ENCODE measurements at regions not wholly inside any gene's neighbourhood (a gene's known extent, or its start where the extent isn't known, plus 50 kb on each side); places are given as distances from the start of the nearest gene placed in this dataset.

DNA sequence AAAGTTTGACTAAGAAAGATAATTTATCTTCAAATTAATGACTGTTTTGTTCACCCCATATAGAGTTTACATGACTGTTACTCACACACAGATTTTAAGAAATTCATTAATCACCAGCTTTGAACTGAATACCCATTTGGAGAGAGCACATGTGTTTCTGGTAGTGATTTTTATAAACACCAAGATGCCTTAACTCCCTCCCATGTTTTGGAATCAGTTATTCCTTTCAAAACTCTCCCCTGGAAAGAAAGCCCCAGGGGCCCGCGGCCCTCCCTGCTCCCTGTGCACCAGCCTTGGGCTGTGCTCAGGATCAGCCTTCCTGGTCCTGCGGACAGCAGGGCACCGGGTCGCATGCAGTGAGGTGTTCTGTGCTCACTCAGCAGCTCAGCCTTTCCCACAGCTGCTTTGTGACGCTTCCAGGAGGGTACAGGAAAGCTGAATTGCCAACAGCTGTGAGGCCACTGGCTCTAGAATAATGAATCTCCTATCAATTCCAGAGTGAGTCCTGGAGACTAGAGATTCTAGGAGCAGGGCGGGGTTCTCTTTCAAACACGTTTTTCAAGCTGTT, 483.2 kb downstream of the EFNB2 start:
- H3K9me3 ChIP-seq (replicated peaks; ENCODE audit: low read length): no peaks in the 10 kb centered on the region
- peaks cover 12% of the 10 kb centered on the region for H3K4me1 ChIP-seq (ENCODE audit: control insufficient read depth, insufficient read depth, low read length)
- H3K27me3 ChIP-seq (ENCODE audit: control insufficient read depth, insufficient read depth, low read length): no peaks in the 10 kb centered on the region
- no peak overlapping the region for H3K4me3 ChIP-seq (ENCODE audit: low read length)
- H3K36me3 ChIP-seq (ENCODE audit: insufficient read depth, low read length): no peaks in the 10 kb centered on the region
- H3K4me2 ChIP-seq (ENCODE audit: low read length): no peak overlapping the region
- no peak overlapping the region for H3K9ac ChIP-seq (ENCODE audit: low read depth, low read length)

DNA sequence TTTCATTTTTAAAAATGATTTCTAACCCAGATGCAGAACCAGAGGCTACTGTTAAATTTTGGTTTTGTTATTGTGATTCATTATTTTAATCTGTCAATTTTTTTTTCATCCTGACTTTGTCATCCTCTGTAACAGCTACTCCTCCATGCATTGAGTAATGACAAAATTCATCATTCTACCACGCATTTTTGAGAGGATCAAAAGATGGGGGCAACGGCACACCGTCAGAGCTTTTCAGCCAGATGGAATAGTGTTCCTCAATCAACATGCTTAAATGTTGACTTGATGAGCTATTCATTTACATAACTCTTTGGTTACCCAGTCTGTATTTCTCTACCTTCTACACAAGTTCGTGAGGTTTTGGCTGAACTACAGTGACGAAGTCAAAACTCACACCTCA, 486.3 kb downstream of the EFNB2 start:
- Histone ChIP-seq H3K4me3 (ENCODE audit: low read length) (no peak overlapping the region), H3K27me3 (ENCODE audit: control insufficient read depth, insufficient read depth, low read length) (no peaks in the 10 kb centered on the region), H3K36me3 (ENCODE audit: insufficient read depth, low read length) (no peaks in the 10 kb centered on the region), H3K4me1 (ENCODE audit: control insufficient read depth, insufficient read depth, low read length) (peaks cover 12% of the 10 kb centered on the region), H3K9me3 (replicated peaks; ENCODE audit: low read length) (no peaks in the 10 kb centered on the region), H3K4me2 (ENCODE audit: low read length) (no peak overlapping the region), H3K9ac (ENCODE audit: low read depth, low read length) (no peak overlapping the region)

GRCh38 chr13:106048386-106048785, 487.1 kb downstream of the EFNB2 start:
- H3K9ac ChIP-seq (ENCODE audit: low read depth, low read length): no peak overlapping the region
- H3K27me3 ChIP-seq (ENCODE audit: control insufficient read depth, insufficient read depth, low read length): no peaks in the 10 kb centered on the region
- peaks cover 12% of the 10 kb centered on the region for H3K4me1 ChIP-seq (ENCODE audit: control insufficient read depth, insufficient read depth, low read length)
- H3K9me3 ChIP-seq (replicated peaks; ENCODE audit: low read length): no peaks in the 10 kb centered on the region
- H3K4me3 ChIP-seq (ENCODE audit: low read length): no peak overlapping the region
- H3K4me2 ChIP-seq (ENCODE audit: low read length): no peak overlapping the region
- H3K36me3 ChIP-seq (ENCODE audit: insufficient read depth, low read length): no peaks in the 10 kb centered on the region

GRCh38 chr13:106047859-106048258, 487.6 kb downstream of the EFNB2 start:
- Histone ChIP-seq H3K36me3 (ENCODE audit: insufficient read depth, low read length) (no peaks in the 10 kb centered on the region), H3K4me3 (ENCODE audit: low read length) (no peak overlapping the region), H3K4me2 (ENCODE audit: low read length) (no peak overlapping the region), H3K9ac (ENCODE audit: low read depth, low read length) (no peak overlapping the region), H3K4me1 (ENCODE audit: control insufficient read depth, insufficient read depth, low read length) (peaks cover 12% of the 10 kb centered on the region), H3K27me3 (ENCODE audit: control insufficient read depth, insufficient read depth, low read length) (no peaks in the 10 kb centered on the region), H3K9me3 (replicated peaks; ENCODE audit: low read length) (no peaks in the 10 kb centered on the region)

- Histone ChIP-seq H3K36me3 (ENCODE audit: insufficient read depth, low read length) (no peaks in the 10 kb centered on the region), H3K4me1 (ENCODE audit: control insufficient read depth, insufficient read depth, low read length) (peaks cover 15% of the 10 kb centered on the region), H3K27me3 (ENCODE audit: control insufficient read depth, insufficient read depth, low read length) (no peaks in the 10 kb centered on the region), H3K9ac (ENCODE audit: low read depth, low read length) (no peak overlapping the region), H3K4me2 (ENCODE audit: low read length) (no peak overlapping the region), H3K4me3 (ENCODE audit: low read length) (no peak overlapping the region), H3K9me3 (replicated peaks; ENCODE audit: low read length) (no peaks in the 10 kb centered on the region)
Observed at GRCh38 chr13:106042996-106043581, 492.4 kb downstream of the EFNB2 start.

DNA sequence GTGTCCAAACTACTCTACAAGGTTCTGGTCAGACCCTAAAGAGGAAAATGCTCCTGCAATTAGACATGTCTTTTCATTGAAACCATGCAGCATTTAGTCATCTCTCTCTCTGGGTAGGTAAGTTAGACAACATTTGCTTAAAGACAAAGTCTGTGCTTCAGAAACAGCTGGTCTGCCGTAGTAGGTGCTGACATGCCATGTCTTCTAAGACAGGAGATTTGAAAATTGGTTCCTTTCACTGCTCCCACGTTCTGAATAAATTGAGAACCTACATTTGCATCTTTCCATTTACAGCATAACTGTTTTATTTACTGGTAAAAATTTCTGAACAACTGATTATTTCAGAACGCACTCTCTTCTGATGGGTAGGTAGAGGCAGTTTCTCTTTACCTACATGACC, 494.0 kb downstream of the EFNB2 start:
- H3K27me3 ChIP-seq (ENCODE audit: control insufficient read depth, insufficient read depth, low read length): no peaks in the 10 kb centered on the region
- H3K4me1 ChIP-seq (ENCODE audit: control insufficient read depth, insufficient read depth, low read length): peaks cover 9% of the 10 kb centered on the region
- no peaks in the 10 kb centered on the region for H3K9me3 ChIP-seq (replicated peaks; ENCODE audit: low read length)
- H3K4me2 ChIP-seq (ENCODE audit: low read length): no peak overlapping the region
- no peak overlapping the region for H3K9ac ChIP-seq (ENCODE audit: low read depth, low read length)
- no peaks in the 10 kb centered on the region for H3K36me3 ChIP-seq (ENCODE audit: insufficient read depth, low read length)
- H3K4me3 ChIP-seq (ENCODE audit: low read length): no peak overlapping the region

- Histone ChIP-seq H3K9me3 (replicated peaks; ENCODE audit: low read length) (no peaks in the 10 kb centered on the region), H3K9ac (ENCODE audit: low read depth, low read length) (no peak overlapping the region), H3K36me3 (ENCODE audit: insufficient read depth, low read length) (no peaks in the 10 kb centered on the region), H3K4me1 (ENCODE audit: control insufficient read depth, insufficient read depth, low read length) (peaks cover 13% of the 10 kb centered on the region), H3K4me2 (ENCODE audit: low read length) (no peak overlapping the region), H3K27me3 (ENCODE audit: control insufficient read depth, insufficient read depth, low read length) (no peaks in the 10 kb centered on the region), H3K4me3 (ENCODE audit: low read length) (no peak overlapping the region)
Observed at GRCh38 chr13:106038752-106039151, 496.7 kb downstream of the EFNB2 start.

GRCh38 chr13:106036870-106037269, 498.6 kb downstream of the EFNB2 start:
- H3K4me1 ChIP-seq (ENCODE audit: control insufficient read depth, insufficient read depth, low read length): peaks cover 13% of the 10 kb centered on the region
- no peaks in the 10 kb centered on the region for H3K27me3 ChIP-seq (ENCODE audit: control insufficient read depth, insufficient read depth, low read length)
- no peak overlapping the region for H3K4me2 ChIP-seq (ENCODE audit: low read length)
- H3K4me3 ChIP-seq (ENCODE audit: low read length): no peak overlapping the region
- no peaks in the 10 kb centered on the region for H3K9me3 ChIP-seq (replicated peaks; ENCODE audit: low read length)
- no peaks in the 10 kb centered on the region for H3K36me3 ChIP-seq (ENCODE audit: insufficient read depth, low read length)
- H3K9ac ChIP-seq (ENCODE audit: low read depth, low read length): no peak overlapping the region

GRCh38 chr13:106034201-106034600, 501.3 kb downstream of the EFNB2 start:
- Histone ChIP-seq H3K27me3 (ENCODE audit: control insufficient read depth, insufficient read depth, low read length) (no peaks in the 10 kb centered on the region), H3K9ac (ENCODE audit: low read depth, low read length) (no peak overlapping the region), H3K36me3 (ENCODE audit: insufficient read depth, low read length) (no peaks in the 10 kb centered on the region), H3K4me3 (ENCODE audit: low read length) (no peak overlapping the region), H3K4me1 (ENCODE audit: control insufficient read depth, insufficient read depth, low read length) (peaks cover 13% of the 10 kb centered on the region), H3K9me3 (replicated peaks; ENCODE audit: low read length) (no peaks in the 10 kb centered on the region), H3K4me2 (ENCODE audit: low read length) (no peak overlapping the region)

GRCh38 chr13:106033659-106034058, 501.8 kb downstream of the EFNB2 start:
- Histone ChIP-seq H3K4me3 (ENCODE audit: low read length) (no peak overlapping the region), H3K4me2 (ENCODE audit: low read length) (no peak overlapping the region), H3K27me3 (ENCODE audit: control insufficient read depth, insufficient read depth, low read length) (no peaks in the 10 kb centered on the region), H3K36me3 (ENCODE audit: insufficient read depth, low read length) (no peaks in the 10 kb centered on the region), H3K4me1 (ENCODE audit: control insufficient read depth, insufficient read depth, low read length) (peaks cover 15% of the 10 kb centered on the region), H3K9ac (ENCODE audit: low read depth, low read length) (no peak overlapping the region), H3K9me3 (replicated peaks; ENCODE audit: low read length) (no peaks in the 10 kb centered on the region)

- H3K36me3 ChIP-seq (ENCODE audit: insufficient read depth, low read length): no peaks in the 10 kb centered on the region
- H3K27me3 ChIP-seq (ENCODE audit: control insufficient read depth, insufficient read depth, low read length): no peaks in the 10 kb centered on the region
- no peak overlapping the region for H3K4me3 ChIP-seq (ENCODE audit: low read length)
- peaks cover 10% of the 10 kb centered on the region for H3K4me1 ChIP-seq (ENCODE audit: control insufficient read depth, insufficient read depth, low read length)
- H3K9me3 ChIP-seq (replicated peaks; ENCODE audit: low read length): no peaks in the 10 kb centered on the region
- H3K9ac ChIP-seq (ENCODE audit: low read depth, low read length): no peak overlapping the region
- H3K4me2 ChIP-seq (ENCODE audit: low read length): no peak overlapping the region
Observed at GRCh38 chr13:106032441-106032840, 503.0 kb downstream of the EFNB2 start.

GRCh38 chr13:106029676-106030290, 505.7 kb downstream of the EFNB2 start:
- Histone ChIP-seq H3K4me1 (ENCODE audit: control insufficient read depth, insufficient read depth, low read length) (peaks cover 10% of the 10 kb centered on the region), H3K36me3 (ENCODE audit: insufficient read depth, low read length) (no peaks in the 10 kb centered on the region), H3K9me3 (replicated peaks; ENCODE audit: low read length) (no peaks in the 10 kb centered on the region), H3K27me3 (ENCODE audit: control insufficient read depth, insufficient read depth, low read length) (no peaks in the 10 kb centered on the region), H3K4me2 (ENCODE audit: low read length) (no peak overlapping the region), H3K9ac (ENCODE audit: low read depth, low read length) (no peak overlapping the region), H3K4me3 (ENCODE audit: low read length) (no peak overlapping the region)

Measured in skeletal muscle satellite cell (primary cell).